Nucleus accumbens (tissue), 56 donors: ENCODE measurements at regions not wholly inside any gene's neighbourhood (a gene's known extent, or its start where the extent isn't known, plus 50 kb on each side); places are given as distances from the start of the nearest gene placed in this dataset.
"Not testable (repeated sequence)": the region's sequence is repeated elsewhere in the genome, so short reads cannot be mapped to it uniquely, and the experiment has no call there.

Source experiments
- DNase-seq, 56 donors: peaks; one replicate each; lab custom pipeline; 2025; lab: John Stamatoyannopoulos, UW

GRCh38 chr6:26720663-26721218 is 61.2 kb upstream of the ZNF322 start:
- not testable (repeated sequence) for DNase-seq

- not testable (repeated sequence) for DNase-seq
Measured at GRCh38 chr6:26730019-26730766, 70.6 kb upstream of the ZNF322 start.

- not testable (repeated sequence) for DNase-seq
Measured at GRCh38 chr6:26734776-26735472, 75.4 kb upstream of the ZNF322 start.

GRCh38 chr6:26739811-26740210 is 80.3 kb upstream of the ZNF322 start:
- no peak for DNase-seq

GRCh38 chr6:26743157-26743821 is 83.7 kb upstream of the ZNF322 start:
- DNase-seq, result no peak

GRCh38 chr6:26743941-26744699 is 84.6 kb upstream of the ZNF322 start:
- no peak for DNase-seq

- DNase-seq, result not testable (repeated sequence)
Measured at GRCh38 chr6:26744837-26745282, 85.3 kb upstream of the ZNF322 start.

- not testable (repeated sequence) for DNase-seq
Measured at GRCh38 chr6:26745964-26746363, 86.4 kb upstream of the ZNF322 start.

GRCh38 chr6:26749126-26749758 is 89.7 kb upstream of the ZNF322 start:
- not testable (repeated sequence) for DNase-seq

GRCh38 chr6:26749759-26750126 is 90.2 kb upstream of the ZNF322 start:
- not testable (repeated sequence) for DNase-seq

- DNase-seq, result no peak
Measured at GRCh38 chr6:26754212-26754611, 94.7 kb upstream of the ZNF322 start.

GRCh38 chr6:26754801-26755200 is 95.3 kb upstream of the ZNF322 start:
- not testable (repeated sequence) for DNase-seq

- DNase-seq, result not testable (repeated sequence)
Measured at GRCh38 chr6:26756067-26756805, 96.7 kb upstream of the ZNF322 start.

GRCh38 chr6:26766203-26766902 is 106.8 kb upstream of the ZNF322 start:
- not testable (repeated sequence) for DNase-seq

- not testable (repeated sequence) for DNase-seq
Measured at GRCh38 chr6:26770941-26771666, 111.6 kb upstream of the ZNF322 start.

GRCh38 chr6:26773414-26773813 is 113.9 kb upstream of the ZNF322 start:
- not testable (repeated sequence) for DNase-seq

- DNase-seq, result not testable (repeated sequence)
Measured at GRCh38 chr6:26780563-26780962, 121.0 kb upstream of the ZNF322 start.
